ENCODE measurements at regions not wholly inside any gene's neighbourhood (a gene's known extent, or its start where the extent isn't known, plus 50 kb on each side); places are given as distances from the start of the nearest gene placed in this dataset.

GRCh38 chr3:7950890-7951289, 550.7 kb upstream of the LMCD1 start:
- no peak for TF ChIP-seq CTCF (IDR thresholded peaks at IDR 0.05; ENCODE audit: poor library complexity)
- TF ChIP-seq EZH2 (IDR thresholded peaks at IDR 0.05; ENCODE audit: borderline replicate concordance) = no peak
